ENCODE measurements at regions not wholly inside any gene's neighbourhood (a gene's known extent, or its start where the extent isn't known, plus 50 kb on each side); places are given as distances from the start of the nearest gene placed in this dataset.

DNA sequence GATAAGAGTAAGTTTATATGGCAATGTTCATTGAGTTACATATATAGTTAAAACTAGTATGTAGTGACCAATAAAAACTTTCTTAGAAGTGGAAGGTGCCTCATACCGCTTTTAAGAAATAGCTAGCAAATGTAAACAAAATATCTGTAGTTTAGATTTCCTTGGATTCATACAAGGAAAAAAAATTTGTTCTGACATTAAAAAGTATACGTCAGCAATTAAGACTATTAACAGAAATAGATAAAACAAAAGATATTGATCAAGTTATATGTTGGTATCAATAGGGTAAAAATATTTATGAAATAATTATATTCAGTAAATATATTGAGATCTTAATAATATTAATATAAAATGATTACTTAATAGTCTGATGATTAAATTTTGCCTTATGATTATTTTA, 718.8 kb upstream of the LRFN5 start:
- TF ChIP-seq, protein P1, sequence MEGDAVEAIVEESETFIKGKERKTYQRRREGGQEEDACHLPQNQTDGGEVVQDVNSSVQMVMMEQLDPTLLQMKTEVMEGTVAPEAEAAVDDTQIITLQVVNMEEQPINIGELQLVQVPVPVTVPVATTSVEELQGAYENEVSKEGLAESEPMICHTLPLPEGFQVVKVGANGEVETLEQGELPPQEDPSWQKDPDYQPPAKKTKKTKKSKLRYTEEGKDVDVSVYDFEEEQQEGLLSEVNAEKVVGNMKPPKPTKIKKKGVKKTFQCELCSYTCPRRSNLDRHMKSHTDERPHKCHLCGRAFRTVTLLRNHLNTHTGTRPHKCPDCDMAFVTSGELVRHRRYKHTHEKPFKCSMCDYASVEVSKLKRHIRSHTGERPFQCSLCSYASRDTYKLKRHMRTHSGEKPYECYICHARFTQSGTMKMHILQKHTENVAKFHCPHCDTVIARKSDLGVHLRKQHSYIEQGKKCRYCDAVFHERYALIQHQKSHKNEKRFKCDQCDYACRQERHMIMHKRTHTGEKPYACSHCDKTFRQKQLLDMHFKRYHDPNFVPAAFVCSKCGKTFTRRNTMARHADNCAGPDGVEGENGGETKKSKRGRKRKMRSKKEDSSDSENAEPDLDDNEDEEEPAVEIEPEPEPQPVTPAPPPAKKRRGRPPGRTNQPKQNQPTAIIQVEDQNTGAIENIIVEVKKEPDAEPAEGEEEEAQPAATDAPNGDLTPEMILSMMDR (IDR thresholded peaks at IDR 0.05; ENCODE audit: insufficient read depth, low read length, poor library complexity, severe bottlenecking) = no peak
- H3K4me3 ChIP-seq (replicated peaks; ENCODE audit: low read depth, low read length) = no peak overlapping the region
- H3K27me3 ChIP-seq (replicated peaks; ENCODE audit: control insufficient read depth, insufficient read depth, low read length) = no peaks in the 10 kb centered on the region
- no peaks in the 10 kb centered on the region for H3K36me3 ChIP-seq (ENCODE audit: control insufficient read depth, insufficient read depth, low read length)
- no peak for DNase-seq (ENCODE audit: extremely low read depth, insufficient read length)

DNA sequence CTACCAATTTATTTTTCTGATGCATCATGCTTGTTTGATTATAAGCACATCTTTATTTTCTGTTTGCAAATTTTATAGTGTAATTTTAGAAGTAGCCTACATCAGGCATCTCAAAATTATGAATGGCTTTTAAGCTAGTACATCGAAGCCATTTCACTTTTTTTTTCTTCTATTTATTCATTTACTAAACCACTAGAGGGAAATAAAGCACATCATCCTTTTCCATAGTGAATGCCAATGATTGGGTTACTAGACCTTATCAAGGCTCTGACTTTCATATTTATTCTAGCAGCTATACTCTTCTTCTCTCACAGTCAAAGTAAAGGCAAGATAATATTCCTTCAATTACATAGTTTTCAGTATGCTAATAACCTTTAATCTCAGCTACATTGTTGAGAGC, 736.4 kb upstream of the LRFN5 start:
- no peaks in the 10 kb centered on the region for H3K27me3 ChIP-seq (replicated peaks; ENCODE audit: control insufficient read depth, insufficient read depth, low read length)
- TF ChIP-seq, protein P1 (IDR thresholded peaks at IDR 0.05; ENCODE audit: insufficient read depth, low read length, poor library complexity, severe bottlenecking) = no peak

DNA sequence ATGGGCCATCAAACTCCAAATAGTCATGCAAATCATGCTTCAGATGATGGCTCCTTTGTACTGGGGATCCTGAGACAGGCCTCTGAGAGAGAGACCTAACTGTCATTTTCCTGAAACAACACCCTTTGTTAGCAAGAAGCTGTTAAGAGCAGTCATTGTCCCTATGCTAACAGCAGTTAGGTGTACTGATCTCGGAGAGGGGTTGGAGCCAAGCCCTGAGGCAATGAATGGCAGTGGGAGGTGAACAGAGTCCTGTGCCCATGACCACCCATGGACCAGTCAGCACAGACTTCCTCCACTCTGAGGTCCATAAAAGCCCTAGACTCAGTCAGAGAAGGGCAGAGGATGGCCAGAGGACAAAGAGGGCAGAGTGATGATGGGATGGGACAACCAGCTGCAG, 747.6 kb upstream of the LRFN5 start:
- TF ChIP-seq, protein P1 (IDR thresholded peaks at IDR 0.05; ENCODE audit: insufficient read depth, low read length, poor library complexity, severe bottlenecking) = no peak
- H3K4me3 ChIP-seq (replicated peaks; ENCODE audit: low read depth, low read length) = no peak overlapping the region
- H3K27me3 ChIP-seq (replicated peaks; ENCODE audit: control insufficient read depth, insufficient read depth, low read length) = no peaks in the 10 kb centered on the region
- no peak for DNase-seq (ENCODE audit: extremely low read depth, insufficient read length)
- H3K36me3 ChIP-seq (ENCODE audit: control insufficient read depth, insufficient read depth, low read length) = no peaks in the 10 kb centered on the region

More for the DNA sequence above, 736.4 kb upstream of the LRFN5 start:
- no peak overlapping the region for H3K4me3 ChIP-seq (replicated peaks; ENCODE audit: low read depth, low read length)
- no peak for DNase-seq (ENCODE audit: extremely low read depth, insufficient read length)
- no peaks in the 10 kb centered on the region for H3K36me3 ChIP-seq (ENCODE audit: control insufficient read depth, insufficient read depth, low read length)

GRCh38 chr14:40855343-40855742, 751.3 kb upstream of the LRFN5 start:
- no peak for DNase-seq (ENCODE audit: extremely low read depth, insufficient read length)
- Histone ChIP-seq H3K36me3 (ENCODE audit: control insufficient read depth, insufficient read depth, low read length) (no peaks in the 10 kb centered on the region), H3K27me3 (replicated peaks; ENCODE audit: control insufficient read depth, insufficient read depth, low read length) (no peaks in the 10 kb centered on the region), H3K4me3 (replicated peaks; ENCODE audit: low read depth, low read length) (no peak overlapping the region)
- TF ChIP-seq, protein P1 (IDR thresholded peaks at IDR 0.05; ENCODE audit: insufficient read depth, low read length, poor library complexity, severe bottlenecking) = no peak

DNA sequence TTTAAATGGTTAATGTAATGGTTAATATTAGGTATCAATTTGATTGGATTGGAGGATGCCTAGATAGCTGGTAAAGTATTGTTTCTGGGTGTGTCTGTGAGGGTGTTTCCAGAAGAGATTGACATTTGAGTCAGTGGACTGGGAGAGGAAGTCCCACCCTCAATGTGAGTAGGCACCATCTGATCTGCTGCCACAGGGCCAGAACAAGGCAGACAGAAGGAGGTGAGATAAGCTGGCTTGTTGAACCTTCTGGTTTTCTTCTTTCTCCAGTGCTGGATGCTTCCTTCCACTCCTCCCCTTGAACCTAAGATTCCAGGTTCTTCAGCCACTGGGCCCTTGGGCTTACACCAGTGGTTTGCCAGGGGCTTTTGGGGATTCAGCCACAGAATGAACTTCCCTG, 756.5 kb upstream of the LRFN5 start:
- Histone ChIP-seq H3K36me3 (ENCODE audit: control insufficient read depth, insufficient read depth, low read length) (no peaks in the 10 kb centered on the region), H3K4me3 (replicated peaks; ENCODE audit: low read depth, low read length) (no peak overlapping the region), H3K27me3 (replicated peaks; ENCODE audit: control insufficient read depth, insufficient read depth, low read length) (no peaks in the 10 kb centered on the region)
- TF ChIP-seq, protein P1 (IDR thresholded peaks at IDR 0.05; ENCODE audit: insufficient read depth, low read length, poor library complexity, severe bottlenecking) = no peak
- no peak for DNase-seq (ENCODE audit: extremely low read depth, insufficient read length)

- TF ChIP-seq, protein P1 (IDR thresholded peaks at IDR 0.05; ENCODE audit: insufficient read depth, low read length, poor library complexity, severe bottlenecking) = no peak
- Histone ChIP-seq H3K27me3 (replicated peaks; ENCODE audit: control insufficient read depth, insufficient read depth, low read length) (no peaks in the 10 kb centered on the region), H3K36me3 (ENCODE audit: control insufficient read depth, insufficient read depth, low read length) (no peaks in the 10 kb centered on the region), H3K4me3 (replicated peaks; ENCODE audit: low read depth, low read length) (no peak overlapping the region)
- no peak for DNase-seq (ENCODE audit: extremely low read depth, insufficient read length)
Measured at GRCh38 chr14:40847480-40847879, 759.2 kb upstream of the LRFN5 start.

Measured in GM06990 (cell line).